GM13976 (cell line): ENCODE measurements at regions not wholly inside any gene's neighbourhood (a gene's known extent, or its start where the extent isn't known, plus 50 kb on each side); places are given as distances from the start of the nearest gene placed in this dataset.

Experiments
- DNase-seq: peaks from one replicate; pipeline ENCODE4 v3.0.0; 2012; ENCODE audit warnings: low spot score
- in situ Hi-C: fragments of 300-500 bp; cut with MboI; formaldehyde crosslinking; loops from one replicate; pipeline ENCODE4 v1.12.0; 2022; ENCODE audit warnings: low sequenced_read_pairs, mixed read lengths, inconsistent platforms; ENCODE audit not compliant: unreplicated experiment
- TF ChIP-seq, protein P1 (sequence below): IDR thresholded peaks from 2 replicates; pipeline ENCODE4 v1.5.1; 2012; ENCODE audit warnings: borderline replicate concordance, mild to moderate bottlenecking; ENCODE audit not compliant: insufficient read depth; ENCODE audit errors: extremely low read depth, missing control alignments, control extremely low read depth

DNA sequence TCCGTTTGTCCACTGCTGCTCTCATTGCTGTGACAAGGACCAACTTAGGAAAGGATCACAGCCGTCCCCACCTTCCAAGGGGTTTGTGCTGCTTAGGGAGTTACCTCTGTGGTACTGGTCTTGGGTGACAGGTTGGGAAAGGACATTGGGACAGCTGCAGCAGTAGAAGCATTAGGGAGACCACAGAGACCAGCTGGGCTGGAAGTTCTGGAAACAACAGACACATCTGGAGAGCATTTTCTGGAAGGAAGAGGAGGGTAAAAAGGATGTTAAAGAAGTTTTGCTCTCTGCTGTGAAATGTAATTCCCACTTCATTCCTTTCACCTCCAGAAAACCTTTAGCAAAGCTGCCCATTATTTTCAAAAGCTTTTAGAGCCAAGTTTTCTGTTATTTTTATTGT lies 304.2 kb downstream of the LRFN2 start:
- in situ Hi-C loops: no loop called here
- DNase-seq: no peak
- TF ChIP-seq, protein P1, sequence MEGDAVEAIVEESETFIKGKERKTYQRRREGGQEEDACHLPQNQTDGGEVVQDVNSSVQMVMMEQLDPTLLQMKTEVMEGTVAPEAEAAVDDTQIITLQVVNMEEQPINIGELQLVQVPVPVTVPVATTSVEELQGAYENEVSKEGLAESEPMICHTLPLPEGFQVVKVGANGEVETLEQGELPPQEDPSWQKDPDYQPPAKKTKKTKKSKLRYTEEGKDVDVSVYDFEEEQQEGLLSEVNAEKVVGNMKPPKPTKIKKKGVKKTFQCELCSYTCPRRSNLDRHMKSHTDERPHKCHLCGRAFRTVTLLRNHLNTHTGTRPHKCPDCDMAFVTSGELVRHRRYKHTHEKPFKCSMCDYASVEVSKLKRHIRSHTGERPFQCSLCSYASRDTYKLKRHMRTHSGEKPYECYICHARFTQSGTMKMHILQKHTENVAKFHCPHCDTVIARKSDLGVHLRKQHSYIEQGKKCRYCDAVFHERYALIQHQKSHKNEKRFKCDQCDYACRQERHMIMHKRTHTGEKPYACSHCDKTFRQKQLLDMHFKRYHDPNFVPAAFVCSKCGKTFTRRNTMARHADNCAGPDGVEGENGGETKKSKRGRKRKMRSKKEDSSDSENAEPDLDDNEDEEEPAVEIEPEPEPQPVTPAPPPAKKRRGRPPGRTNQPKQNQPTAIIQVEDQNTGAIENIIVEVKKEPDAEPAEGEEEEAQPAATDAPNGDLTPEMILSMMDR: no peak

DNA sequence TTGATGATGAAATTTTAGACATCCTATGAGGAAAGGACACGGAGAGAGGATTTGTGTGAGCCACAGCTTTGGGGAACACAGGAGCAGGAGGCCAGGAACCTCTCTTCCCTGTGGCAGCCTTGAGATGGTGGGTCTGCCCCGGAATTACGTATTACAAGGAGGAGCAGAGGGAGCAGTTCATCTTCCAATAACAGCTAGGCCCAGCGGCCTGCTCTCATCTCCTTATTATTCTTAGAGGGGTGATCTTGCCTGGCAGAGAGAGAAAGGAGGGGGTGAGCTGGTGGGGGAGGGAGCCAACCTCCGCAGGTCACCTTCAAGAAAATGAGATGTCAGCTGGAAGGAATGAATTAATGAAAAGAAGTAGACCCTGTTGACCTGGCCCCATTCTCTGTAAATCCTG lies 305.8 kb downstream of the LRFN2 start:
- no peak for DNase-seq
- TF ChIP-seq, protein P1: no peak
- in situ Hi-C loops: no loop called here

DNA sequence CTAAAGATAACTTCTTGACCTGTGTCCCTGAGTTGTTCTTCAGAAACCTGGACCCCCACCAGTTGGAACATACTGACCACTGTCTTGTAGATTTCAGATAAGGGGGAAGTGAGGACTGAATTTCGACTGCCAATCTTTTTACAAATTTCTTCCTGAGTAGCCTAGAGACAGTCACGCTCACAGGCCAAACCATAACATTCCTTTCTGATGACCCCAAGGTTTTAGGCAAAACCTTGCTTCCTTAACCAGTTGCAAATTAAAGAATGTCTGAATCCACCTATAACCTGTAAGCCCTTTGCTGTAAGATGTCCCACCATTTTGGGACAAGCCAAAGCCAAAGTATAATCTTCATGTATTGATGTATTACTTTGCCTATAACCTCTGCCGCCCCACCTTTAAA lies 306.9 kb downstream of the LRFN2 start:
- DNase-seq: no peak
- in situ Hi-C loops: no loop called here
- TF ChIP-seq, protein P1: no peak

DNA sequence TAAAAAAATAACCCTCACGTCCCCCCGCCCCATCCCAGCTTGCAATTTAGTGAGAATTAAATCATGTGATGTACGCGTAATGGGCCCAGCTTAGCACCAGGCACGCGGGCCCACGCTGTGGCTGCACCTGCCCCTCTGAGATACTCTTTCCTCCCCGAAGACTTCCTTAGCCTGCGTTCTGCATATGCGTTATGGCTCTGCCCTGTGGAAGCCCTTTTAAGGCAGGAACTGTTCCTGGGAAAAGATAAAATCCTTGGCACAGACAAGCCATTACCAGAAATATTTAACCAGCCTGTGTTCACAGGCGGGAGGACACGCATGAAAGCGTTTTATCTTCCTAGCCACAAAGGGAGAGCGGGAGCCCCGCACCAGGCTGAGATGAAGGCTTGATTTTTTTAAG lies 311.0 kb downstream of the LRFN2 start:
- TF ChIP-seq, protein P1: no peak
- in situ Hi-C loops: no loop called here
- no peak for DNase-seq

DNA sequence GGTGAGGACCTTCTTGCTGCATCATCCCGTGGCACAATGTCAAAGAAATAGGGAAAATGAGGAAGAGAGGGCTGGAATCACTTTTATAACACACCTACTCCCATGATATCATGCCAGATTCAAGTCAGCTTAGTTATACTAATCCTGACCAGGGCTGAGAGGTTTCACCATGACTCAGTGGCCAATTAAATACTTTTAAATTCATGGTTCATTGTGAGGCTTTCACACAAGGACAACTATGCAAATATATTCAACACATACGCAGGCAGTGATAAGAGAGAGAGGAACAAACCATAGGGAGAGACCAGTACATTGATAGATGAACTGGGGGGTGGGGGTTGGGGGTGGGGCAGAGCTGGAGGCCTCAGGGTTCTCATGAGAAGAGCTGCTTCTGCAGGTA lies 313.1 kb downstream of the LRFN2 start:
- TF ChIP-seq, protein P1: no peak
- in situ Hi-C loops: no loop called here
- no peak for DNase-seq

DNA sequence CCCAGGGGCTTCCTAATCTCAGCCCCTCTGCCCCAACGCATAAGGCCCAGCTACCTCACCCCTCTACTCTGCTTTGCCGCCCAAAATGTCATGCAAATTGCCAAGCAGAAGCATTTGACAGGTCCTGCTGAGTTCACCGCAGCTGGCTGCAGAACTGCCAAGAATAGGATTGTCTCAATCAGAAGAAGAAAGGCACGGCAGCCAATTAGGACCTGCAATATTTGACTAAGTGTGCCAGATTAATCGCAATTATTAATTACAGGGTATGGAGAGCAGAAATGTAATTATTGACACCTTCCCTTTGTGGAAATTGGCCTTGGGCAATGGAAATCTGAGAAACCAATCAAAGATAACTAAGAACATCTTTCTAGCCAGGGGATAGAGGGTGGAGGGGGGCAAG lies 318.6 kb downstream of the LRFN2 start:
- DNase-seq: no peak
- TF ChIP-seq, protein P1: no peak
- in situ Hi-C loops: no loop called here

DNA sequence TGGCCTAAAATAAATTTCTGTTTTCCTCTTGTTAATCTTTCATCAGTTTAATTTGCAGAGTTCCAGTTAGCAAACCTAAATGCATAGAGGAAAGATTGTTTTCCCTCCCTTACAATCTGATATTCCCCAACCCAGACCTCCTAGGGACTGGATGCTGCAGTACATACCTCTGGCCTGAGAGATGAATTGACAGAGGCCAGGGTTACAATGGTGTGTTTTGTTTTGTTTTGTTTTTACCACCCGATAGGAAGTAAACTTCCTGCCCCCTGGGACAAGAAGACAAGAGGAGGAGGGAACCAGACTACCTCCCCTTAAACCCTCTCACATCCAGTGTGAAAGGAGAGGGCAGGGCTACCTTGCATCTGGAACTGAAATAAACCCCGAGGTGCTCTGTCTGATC lies 319.0 kb downstream of the LRFN2 start:
- in situ Hi-C loops: no loop called here
- TF ChIP-seq, protein P1: no peak
- no peak for DNase-seq
